ENCODE measurements at regions not wholly inside any gene's neighbourhood (a gene's known extent, or its start where the extent isn't known, plus 50 kb on each side); places are given as distances from the start of the nearest gene placed in this dataset.

DNA sequence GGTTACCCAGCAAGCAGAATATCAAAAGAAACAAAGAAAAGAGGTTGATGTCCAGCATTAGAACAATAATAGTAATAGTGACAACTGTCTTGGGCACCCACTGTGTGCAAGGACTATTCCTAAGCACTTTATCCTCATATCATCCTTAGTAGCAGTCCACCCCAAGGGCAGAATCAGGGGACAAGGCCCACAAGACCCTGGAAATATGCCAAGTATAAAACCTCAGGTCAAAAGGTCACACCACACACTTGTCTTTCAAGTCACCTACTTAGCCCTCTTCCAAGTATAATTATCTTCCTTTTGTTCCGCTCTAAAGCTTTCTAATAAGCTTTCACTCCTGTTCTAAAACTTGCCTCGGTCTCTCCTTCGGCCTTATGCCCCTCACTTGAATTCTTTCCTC, 124.0 kb upstream of the STT3B start:
- Mint-ChIP-seq H3K27ac (ENCODE audit: unreplicated experiment) (no peak overlapping the region), H3K36me3 (ENCODE audit: low read depth) (no peaks in the 10 kb centered on the region), H3K4me3 (no peak overlapping the region), H3K9me3 (peaks cover 3% of the 10 kb centered on the region), H3K27me3 (ENCODE audit: low read depth) (no peaks in the 10 kb centered on the region), H3K4me1 (peaks cover 6% of the 10 kb centered on the region)
- TF ChIP-seq, protein P1, sequence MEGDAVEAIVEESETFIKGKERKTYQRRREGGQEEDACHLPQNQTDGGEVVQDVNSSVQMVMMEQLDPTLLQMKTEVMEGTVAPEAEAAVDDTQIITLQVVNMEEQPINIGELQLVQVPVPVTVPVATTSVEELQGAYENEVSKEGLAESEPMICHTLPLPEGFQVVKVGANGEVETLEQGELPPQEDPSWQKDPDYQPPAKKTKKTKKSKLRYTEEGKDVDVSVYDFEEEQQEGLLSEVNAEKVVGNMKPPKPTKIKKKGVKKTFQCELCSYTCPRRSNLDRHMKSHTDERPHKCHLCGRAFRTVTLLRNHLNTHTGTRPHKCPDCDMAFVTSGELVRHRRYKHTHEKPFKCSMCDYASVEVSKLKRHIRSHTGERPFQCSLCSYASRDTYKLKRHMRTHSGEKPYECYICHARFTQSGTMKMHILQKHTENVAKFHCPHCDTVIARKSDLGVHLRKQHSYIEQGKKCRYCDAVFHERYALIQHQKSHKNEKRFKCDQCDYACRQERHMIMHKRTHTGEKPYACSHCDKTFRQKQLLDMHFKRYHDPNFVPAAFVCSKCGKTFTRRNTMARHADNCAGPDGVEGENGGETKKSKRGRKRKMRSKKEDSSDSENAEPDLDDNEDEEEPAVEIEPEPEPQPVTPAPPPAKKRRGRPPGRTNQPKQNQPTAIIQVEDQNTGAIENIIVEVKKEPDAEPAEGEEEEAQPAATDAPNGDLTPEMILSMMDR (conservative IDR thresholded peaks at IDR 0.05) = no peak
- DNase-seq (ENCODE audit: low read depth, low spot score) = no peak

DNA sequence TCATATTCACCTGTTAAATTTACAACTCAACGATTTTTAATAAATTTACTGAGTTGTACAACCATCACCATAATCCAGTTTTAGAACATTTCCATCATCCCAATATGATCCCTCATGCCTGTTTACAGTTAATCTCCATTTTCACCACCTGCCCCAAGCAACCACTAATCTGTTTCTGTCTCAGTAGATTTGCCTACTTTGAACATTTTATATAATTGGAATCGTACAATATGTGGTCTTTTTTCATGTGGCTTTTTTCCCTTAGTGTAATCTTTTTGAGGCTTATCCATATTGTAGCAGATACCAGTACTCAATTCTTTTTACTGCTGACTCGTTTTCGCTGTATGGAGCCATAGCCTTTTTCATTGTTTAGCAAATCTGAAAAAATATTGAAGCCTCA, 123.3 kb upstream of the STT3B start:
- H3K4me3 Mint-ChIP-seq = no peak overlapping the region
- DNase-seq (ENCODE audit: low read depth, low spot score) = no peak
- TF ChIP-seq, protein P1 (conservative IDR thresholded peaks at IDR 0.05) = no peak
- no peak overlapping the region for H3K27ac Mint-ChIP-seq (ENCODE audit: unreplicated experiment)
- peaks cover 3% of the 10 kb centered on the region for H3K9me3 Mint-ChIP-seq
- no peaks in the 10 kb centered on the region for H3K36me3 Mint-ChIP-seq (ENCODE audit: low read depth)
- H3K4me1 Mint-ChIP-seq = peaks cover 5% of the 10 kb centered on the region
- no peaks in the 10 kb centered on the region for H3K27me3 Mint-ChIP-seq (ENCODE audit: low read depth)

DNA sequence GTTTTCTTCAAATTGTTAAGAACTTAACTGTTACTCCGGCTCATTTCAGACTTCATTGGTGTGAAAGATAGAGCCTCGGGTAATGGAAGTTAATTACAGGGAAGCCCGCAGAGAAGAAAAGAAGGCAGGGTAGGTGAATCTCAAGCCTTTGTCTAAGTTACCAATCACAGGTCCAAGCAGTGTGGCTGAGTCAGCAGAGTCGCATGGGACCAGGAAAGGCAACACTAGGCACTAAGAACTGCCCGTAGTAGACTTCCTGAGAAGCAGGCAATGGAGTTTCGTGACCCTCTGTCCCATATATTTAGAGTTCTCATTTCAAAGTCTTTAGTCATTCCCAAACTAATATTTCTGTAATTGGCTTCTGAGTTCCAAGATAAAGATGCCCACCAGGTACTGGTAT, 122.9 kb upstream of the STT3B start:
- Mint-ChIP-seq H3K4me3 (no peak overlapping the region), H3K36me3 (ENCODE audit: low read depth) (no peaks in the 10 kb centered on the region), H3K9me3 (peaks cover 3% of the 10 kb centered on the region), H3K4me1 (peaks cover 5% of the 10 kb centered on the region), H3K27me3 (ENCODE audit: low read depth) (no peaks in the 10 kb centered on the region), H3K27ac (ENCODE audit: unreplicated experiment) (peak overlapping the region; percentile 27)
- DNase-seq (ENCODE audit: low read depth, low spot score) = no peak
- TF ChIP-seq, protein P1 (conservative IDR thresholded peaks at IDR 0.05) = no peak

DNA sequence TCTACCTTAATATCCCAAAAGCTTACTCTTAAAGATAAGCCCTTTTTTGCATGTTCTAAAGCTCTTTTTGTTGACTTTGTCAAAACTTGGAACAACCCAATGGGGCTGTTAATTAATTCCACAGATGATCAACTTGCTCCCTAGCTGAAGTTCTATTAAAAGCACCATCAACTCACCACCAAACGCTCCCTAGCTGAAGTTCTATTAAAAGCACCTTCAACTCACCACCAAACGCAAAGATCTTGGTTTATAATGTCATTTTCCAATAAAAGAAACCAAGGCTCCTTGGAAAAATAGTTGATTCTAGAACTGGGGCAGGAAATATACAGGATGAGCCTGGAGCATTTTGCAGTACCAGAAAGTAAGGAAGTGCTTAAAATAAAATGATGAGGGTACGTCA, 122.3 kb upstream of the STT3B start:
- H3K4me1 Mint-ChIP-seq = peaks cover 5% of the 10 kb centered on the region
- peaks cover 3% of the 10 kb centered on the region for H3K9me3 Mint-ChIP-seq
- no peaks in the 10 kb centered on the region for H3K27me3 Mint-ChIP-seq (ENCODE audit: low read depth)
- TF ChIP-seq, protein P1 (conservative IDR thresholded peaks at IDR 0.05) = no peak
- no peak overlapping the region for H3K27ac Mint-ChIP-seq (ENCODE audit: unreplicated experiment)
- DNase-seq (ENCODE audit: low read depth, low spot score) = no peak
- no peaks in the 10 kb centered on the region for H3K36me3 Mint-ChIP-seq (ENCODE audit: low read depth)
- H3K4me3 Mint-ChIP-seq = no peak overlapping the region

DNA sequence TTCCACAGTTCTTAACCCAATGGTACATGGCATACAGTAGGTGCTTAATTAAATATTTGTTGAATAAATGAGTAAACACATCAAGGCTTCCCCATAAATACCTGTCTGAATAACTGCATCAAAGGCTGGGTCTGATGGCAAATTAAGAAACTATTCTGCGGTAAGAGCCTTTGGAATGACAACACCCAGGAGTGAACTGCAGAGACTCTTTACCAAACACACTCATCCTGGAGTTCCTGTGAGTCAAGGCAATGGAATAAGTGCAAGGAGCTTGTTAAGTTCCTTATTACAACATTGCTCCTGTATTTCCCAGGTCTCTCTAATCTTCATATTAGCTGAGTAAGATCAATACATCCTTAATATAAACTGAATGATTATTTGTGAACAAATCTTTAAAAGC, 119.9 kb upstream of the STT3B start:
- H3K27me3 Mint-ChIP-seq (ENCODE audit: low read depth) = no peaks in the 10 kb centered on the region
- H3K4me1 Mint-ChIP-seq = peaks cover 13% of the 10 kb centered on the region
- no peak for DNase-seq (ENCODE audit: low read depth, low spot score)
- H3K27ac Mint-ChIP-seq (ENCODE audit: unreplicated experiment) = no peak overlapping the region
- H3K9me3 Mint-ChIP-seq = peaks cover 3% of the 10 kb centered on the region
- no peak overlapping the region for H3K4me3 Mint-ChIP-seq
- H3K36me3 Mint-ChIP-seq (ENCODE audit: low read depth) = no peaks in the 10 kb centered on the region
- TF ChIP-seq, protein P1 (conservative IDR thresholded peaks at IDR 0.05) = no peak

DNA sequence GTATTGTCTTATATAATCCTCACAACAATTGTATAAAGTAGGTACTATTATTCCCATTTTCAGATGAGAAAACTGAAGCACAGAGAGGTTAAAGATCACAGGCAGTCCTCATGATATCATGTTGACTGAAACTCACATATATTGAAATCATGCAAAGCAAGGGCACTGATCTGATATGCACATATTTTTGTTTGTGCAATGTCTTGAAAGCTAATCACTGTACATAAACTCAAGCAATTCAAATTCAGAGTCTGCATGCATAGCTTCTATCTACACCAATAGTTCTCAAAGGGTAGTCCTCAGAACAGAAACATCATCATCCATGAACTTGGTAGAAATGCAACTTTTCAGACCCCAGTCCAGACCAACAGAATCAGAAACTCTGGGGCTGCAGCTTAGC, 119.2 kb upstream of the STT3B start:
- H3K36me3 Mint-ChIP-seq (ENCODE audit: low read depth) = no peaks in the 10 kb centered on the region
- TF ChIP-seq, protein P1 (conservative IDR thresholded peaks at IDR 0.05) = no peak

More for the DNA sequence above, 119.2 kb upstream of the STT3B start:
- H3K4me3 Mint-ChIP-seq = no peak overlapping the region
- H3K27ac Mint-ChIP-seq (ENCODE audit: unreplicated experiment) = no peak overlapping the region
- no peaks in the 10 kb centered on the region for H3K27me3 Mint-ChIP-seq (ENCODE audit: low read depth)
- H3K4me1 Mint-ChIP-seq = peaks cover 13% of the 10 kb centered on the region
- no peak for DNase-seq (ENCODE audit: low read depth, low spot score)
- peaks cover 5% of the 10 kb centered on the region for H3K9me3 Mint-ChIP-seq

All from neural crest cell (in vitro differentiated cells).